ENCODE measurements at regions not wholly inside any gene's neighbourhood (a gene's known extent, or its start where the extent isn't known, plus 50 kb on each side); places are given as distances from the start of the nearest gene placed in this dataset.
"Not testable (repeated sequence)": the region's sequence is repeated elsewhere in the genome, so short reads cannot be mapped to it uniquely, and the experiment has no call there.

DNA sequence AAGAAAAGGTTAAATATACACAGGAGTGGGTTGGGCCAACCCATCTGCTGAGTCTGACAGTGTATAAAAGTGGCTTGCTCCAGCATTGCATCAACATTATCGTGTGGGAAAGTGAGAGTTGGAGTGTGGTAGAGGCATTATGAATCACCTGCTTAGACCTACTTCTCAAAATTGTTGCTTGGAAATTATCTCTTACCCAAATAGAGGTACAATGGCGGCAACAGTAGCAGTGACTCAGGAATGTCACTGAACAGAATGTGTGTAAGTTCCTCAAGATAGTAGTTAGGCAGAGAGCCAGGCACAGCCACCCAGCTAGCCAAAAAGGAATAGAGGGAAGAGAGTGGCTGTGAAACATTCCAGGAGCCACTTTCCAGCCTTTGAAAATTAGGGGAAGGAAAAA, 616.0 kb downstream of the NUP35 start:
- no peak for FAIRE-seq
- no peak for DNase-seq (ENCODE audit: extremely low spot score, insufficient read length, low read depth)

DNA sequence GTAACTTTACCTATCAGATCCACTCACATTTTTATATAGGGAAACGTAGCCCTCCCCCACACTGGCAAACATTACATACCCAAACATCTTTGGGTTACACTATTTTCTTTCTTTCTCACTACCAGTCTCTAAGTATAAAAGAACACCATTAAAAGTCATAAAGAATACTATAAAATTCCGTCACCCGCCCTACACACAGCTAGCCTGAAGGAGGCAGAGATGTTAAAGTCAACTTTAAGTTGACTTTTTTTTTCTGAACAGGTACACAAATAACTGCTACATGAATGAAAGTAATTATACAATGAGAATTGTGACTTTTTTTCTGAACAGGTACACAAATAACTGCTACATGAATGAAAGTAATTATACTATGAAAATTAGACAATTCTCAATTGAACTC, 628.3 kb downstream of the NUP35 start:
- no peak for FAIRE-seq
- DNase-seq (ENCODE audit: extremely low spot score, insufficient read length, low read depth), result no peak

DNA sequence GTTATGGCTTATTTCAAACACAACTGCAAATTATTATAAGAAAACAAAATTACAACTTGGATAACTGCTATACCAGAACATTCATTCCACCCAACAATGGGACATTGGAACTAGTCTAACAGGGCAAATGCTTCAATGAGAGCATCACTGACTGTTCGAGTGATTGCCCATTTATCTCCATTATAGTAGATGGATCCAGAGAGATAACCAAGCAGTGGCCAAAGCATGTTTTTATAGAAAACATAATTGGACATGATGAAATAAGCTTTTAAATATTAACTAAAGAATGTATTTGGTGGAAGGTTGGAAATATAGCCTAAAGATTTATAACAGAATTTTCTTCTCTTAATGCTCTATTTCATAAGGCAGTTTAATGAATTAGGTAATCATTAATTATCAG, 634.8 kb downstream of the NUP35 start:
- no peak for FAIRE-seq
- no peak for DNase-seq (ENCODE audit: extremely low spot score, insufficient read length, low read depth)

DNA sequence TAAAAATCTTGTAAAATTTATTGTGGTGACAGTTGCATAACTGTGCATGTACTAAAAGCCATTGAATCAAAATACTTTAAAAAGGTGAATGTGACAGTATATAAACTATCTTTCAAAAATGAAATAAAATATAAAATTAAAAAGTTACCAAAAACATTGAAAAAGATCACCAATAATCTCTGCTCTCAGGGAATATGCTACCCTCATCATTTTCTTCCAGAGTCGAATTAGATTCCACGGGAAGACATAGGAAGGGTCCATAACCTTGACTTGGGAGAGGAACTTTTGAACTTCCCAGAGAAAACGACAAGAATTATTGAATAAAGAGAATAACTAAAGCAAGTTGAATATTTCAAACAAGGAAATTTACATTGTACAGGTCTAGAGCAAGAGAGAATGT, 649.5 kb downstream of the NUP35 start:
- DNase-seq (ENCODE audit: extremely low spot score, insufficient read length, low read depth) (no peak), FAIRE-seq (no peak)

DNA sequence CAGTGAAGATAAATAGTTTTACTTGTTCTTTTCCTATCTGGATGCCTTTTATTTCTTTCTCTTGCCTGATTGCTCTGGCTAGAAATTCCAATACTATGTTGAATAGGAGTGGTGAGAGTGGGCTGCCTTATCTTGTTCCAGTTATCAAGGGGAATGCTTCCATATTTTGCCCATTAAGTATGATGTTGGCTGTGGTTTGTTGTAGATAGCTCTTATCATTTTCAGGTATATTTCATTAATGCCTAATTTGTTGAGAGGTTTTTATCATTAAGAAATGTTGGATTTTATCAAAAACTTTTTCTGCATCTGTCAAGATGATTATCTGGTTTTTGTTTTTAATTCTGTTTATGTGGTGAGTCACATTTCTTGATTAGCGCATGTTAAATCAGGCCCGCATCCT, 655.8 kb downstream of the NUP35 start:
- no peak for FAIRE-seq

DNA sequence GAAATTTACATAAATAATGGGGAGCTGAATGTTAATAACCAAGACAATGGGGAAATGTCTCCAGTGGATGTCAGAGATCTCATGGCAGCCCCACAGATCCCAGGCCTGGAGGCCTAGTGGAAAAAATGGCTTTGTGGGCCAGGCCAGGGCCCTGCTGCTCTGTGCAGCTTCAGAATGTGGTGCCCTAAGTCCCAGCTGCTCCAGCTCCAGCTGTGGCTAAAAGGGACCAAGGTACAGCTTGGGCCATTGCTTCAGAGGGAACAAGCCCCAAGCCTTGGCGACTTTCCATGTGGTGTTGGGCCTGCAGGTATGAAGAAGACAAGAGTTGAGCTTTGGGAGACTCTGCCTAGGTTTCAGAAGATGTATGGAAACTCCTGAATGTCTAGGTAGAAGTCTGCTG, 658.2 kb downstream of the NUP35 start:
- DNase-seq (ENCODE audit: extremely low spot score, insufficient read length, low read depth) (no peak), FAIRE-seq (no peak)

More for the DNA sequence above, 655.8 kb downstream of the NUP35 start:
- no peak for DNase-seq (ENCODE audit: extremely low spot score, insufficient read length, low read depth)

DNA sequence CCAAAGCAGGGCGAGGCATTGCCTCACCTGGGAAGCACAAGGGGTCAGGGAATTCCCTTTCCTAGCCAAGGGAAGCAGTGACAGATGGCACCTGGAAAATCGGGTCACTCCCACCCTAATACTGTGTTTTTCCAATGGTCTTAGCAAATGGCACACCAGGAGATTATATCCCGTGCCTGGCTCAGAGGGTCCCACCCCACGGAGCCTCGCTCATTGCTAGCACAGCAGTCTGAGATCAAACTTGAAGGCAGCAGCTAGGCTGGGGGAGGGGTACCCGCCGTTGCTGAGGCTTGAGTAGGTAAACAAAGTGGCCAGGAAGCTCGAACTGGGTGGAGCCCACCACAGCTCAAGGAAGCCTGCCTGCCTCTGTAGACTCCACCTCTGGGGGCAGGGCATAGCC, 664.6 kb downstream of the NUP35 start:
- not testable (repeated sequence) for DNase-seq (ENCODE audit: extremely low spot score, insufficient read length, low read depth); FAIRE-seq

DNA sequence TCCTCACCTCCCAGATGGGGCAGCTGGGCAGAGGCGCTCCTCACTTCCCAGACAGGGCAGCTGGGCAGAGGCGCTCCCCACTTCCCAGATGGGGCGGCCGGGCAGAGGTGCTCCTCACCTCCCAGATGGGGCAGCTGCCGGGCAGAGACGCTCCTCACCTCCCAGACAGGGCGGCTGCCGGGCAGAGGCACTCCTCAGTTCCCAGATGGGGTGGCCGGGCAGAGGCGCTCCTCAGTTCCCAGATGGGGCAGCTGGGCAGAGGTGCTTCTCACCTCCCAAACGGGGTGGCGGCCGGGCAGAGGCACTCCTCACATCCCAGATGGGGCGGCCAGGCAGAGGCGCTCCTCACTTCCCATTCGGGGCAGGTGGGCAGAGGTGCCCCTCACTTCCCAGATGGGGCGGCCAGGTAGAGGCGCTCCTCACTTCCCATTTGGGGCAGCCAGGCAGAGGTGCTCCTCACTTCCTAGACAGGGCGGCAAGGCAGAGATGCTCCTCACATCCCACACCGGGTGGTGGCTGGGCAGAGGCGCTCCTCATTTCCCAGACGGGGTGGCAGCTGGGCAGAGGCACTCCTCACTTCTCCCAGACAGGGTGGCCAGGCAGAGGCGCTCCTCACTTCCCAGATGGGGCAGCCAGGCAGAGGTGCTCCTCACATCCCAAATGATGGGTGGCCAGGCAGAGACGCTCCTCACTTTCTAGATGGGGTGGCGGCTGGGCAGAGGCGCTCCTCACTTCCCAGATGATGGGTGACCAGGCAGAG, 668.1 kb downstream of the NUP35 start:
- not testable (repeated sequence) for DNase-seq (ENCODE audit: extremely low spot score, insufficient read length, low read depth); FAIRE-seq

DNA sequence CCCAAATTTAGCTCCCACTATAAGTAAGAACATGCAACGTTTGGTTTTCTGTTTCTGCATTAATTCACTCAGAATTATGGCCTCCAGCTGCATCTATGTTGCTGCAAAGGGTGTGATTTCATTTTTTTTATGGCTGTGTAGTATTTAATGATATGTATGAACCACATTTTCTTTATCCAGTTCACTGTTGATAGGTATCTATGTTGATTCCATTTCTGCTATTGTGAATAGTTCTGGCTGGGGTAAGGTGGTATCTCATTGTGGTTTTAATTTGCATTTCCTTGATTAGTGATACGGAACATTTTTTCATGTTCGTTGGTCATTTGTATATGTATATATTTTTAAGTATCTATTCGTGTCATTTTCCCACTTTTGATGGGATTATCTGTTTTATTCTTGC, 674.3 kb downstream of the NUP35 start:
- no peak for DNase-seq (ENCODE audit: extremely low spot score, insufficient read length, low read depth)
- FAIRE-seq, result no peak

DNA sequence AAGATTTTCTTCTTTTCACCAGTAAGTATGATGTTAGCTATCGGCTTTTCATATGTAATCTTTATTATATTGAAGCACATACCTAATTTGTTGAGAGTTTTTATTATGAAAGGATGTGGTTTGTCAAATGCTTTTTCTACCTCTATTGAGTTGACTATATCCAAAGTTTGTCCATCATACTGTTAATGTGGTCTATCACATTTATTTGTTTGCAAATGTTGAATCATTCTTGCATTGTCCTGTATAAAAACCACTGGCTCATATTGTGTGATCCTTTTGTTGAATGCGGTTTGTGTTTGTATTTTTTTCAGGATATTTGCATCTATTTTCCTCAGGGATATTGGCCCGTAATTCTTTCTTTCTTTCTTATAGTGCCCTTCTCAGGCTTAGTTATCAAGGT, 675.5 kb downstream of the NUP35 start:
- no peak for DNase-seq (ENCODE audit: extremely low spot score, insufficient read length, low read depth)
- FAIRE-seq, result no peak

DNA sequence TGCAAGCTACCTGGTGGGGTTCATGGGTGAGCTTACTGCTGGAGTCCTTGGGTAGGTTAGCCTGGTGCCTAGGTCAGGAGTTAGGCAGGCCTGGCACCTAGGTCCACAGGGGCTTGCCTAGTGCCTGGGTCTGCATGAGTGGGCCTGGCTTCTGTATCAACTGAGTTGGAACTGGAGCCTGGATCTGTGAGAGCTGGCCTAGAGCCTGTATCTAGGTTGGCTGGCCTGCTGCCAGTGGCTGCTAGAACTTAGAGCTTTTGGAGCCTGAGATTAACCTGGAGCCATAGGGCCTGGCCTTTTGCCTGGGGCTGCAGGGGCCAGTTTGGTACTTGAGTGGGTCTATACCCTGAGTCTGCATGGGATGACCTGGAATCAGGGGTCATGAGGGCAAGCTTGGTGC, 679.4 kb downstream of the NUP35 start:
- FAIRE-seq (no peak), DNase-seq (ENCODE audit: extremely low spot score, insufficient read length, low read depth) (no peak)

DNA sequence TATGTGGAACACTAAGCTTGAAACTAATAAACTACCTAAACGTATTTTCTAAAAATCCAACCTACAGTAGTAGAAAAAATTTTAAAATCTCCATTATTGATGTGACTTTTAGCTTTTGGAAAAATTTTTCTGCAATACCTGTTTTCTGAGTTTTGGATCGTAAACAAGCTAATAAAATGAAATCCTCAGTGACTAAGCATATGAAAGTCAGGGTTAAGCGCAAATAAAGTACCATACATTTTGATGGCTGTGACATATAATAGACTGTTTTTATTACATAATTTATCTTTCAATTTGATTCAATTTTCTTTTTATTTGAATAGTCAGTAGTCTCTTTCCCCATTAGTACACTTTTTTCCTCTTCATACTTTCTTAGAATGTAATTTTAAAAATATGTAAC, 683.6 kb downstream of the NUP35 start:
- FAIRE-seq, result no peak

DNA sequence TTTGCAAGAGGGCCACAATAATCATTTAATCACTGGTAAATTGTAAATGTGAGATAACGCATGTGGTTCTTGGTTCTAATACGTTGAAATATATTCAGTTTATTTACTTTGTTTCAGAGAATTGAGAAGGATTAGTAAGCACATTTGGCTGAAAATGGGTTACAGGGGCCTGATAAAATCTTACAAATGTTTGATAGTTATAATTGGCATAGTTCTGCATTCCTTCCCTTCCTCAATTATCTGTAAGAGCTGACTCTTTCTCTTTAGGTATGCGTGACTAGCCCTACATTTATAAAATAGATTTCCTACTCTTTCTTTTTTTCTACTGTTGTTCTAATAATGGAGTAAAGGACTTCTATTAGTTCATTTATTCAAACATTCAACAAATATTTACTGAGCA, 685.2 kb downstream of the NUP35 start:
- FAIRE-seq, result no peak
- DNase-seq (ENCODE audit: extremely low spot score, insufficient read length, low read depth), result no peak

More for the DNA sequence above, 683.6 kb downstream of the NUP35 start:
- DNase-seq (ENCODE audit: extremely low spot score, insufficient read length, low read depth), result no peak

DNA sequence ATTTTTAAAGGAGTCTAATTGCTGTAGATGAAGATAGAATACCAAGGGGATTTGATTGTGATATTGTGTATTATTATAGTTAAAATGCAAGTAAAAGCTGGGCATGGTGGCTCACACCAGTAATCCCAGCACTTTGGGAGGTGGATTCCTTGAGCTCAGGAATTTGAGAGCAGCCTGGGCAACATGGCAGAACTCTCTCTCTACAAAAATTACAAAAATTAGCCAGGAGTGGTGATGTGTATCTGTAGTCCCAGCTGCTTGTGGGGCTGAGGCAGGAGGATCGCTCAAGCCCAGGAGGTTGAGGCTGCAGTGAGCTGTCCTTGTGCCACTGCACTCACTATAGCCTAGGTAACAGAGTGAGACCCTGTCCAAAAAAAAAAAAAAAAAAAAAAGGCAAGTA, 687.0 kb downstream of the NUP35 start:
- DNase-seq (ENCODE audit: extremely low spot score, insufficient read length, low read depth), result no peak
- no peak for FAIRE-seq

DNA sequence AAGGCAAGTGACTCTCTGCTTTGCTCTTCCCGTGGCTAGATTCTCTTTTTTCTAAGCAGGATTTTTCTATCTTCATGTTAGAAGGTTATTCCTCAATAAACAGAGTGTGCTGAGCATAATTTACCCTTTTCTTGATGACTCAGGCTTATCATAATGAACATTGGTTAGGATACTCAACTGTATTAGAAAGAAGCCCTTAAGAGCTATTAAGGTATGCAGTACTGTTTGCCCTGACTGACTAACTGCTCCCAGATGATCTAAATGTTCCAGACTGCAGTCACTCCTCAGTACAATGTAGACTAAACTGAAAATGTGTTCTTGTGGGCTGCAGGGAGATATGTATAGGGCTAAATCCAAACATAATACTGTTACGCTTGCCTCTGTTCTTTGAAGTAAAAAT, 687.8 kb downstream of the NUP35 start:
- FAIRE-seq, result no peak
- DNase-seq (ENCODE audit: extremely low spot score, insufficient read length, low read depth), result no peak

DNA sequence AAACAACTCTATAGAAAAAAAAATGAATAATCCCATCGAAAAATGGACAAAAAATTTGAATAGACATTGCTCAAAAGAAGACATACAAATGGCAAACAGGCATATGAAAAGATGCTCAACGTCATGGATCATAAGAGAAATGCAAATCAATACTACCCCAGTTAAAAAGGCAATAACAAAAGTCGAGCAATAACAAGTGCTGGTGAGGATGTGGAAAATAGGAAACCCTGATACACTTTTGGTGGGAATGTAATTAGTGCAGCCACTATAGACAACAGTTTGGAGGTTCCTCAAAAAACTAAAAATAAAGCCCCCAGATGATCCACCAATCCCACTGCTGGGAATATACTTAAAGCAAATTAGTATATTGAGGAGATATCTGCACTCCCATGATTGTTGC, 701.5 kb downstream of the NUP35 start:
- DNase-seq (ENCODE audit: extremely low spot score, insufficient read length, low read depth), result no peak
- no peak for FAIRE-seq

DNA sequence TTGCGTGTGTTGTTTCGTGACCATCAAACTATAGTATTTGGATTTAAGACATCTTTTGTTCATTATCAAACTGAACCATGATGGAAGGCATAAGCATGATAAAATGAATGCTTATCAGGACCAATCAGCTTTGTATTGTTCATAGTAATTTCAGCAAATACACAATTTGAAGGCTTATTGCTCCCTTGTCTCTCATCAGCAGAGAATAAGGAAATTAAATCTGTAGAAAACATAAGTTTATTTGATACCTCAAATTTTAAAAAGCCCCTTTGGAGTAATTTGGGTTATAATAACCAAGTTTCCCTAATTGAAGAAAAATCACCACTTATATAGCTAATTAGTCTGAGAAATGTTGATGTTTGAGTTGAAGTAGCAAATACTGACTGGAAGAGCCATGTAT, 705.7 kb downstream of the NUP35 start:
- FAIRE-seq, result no peak

DNA sequence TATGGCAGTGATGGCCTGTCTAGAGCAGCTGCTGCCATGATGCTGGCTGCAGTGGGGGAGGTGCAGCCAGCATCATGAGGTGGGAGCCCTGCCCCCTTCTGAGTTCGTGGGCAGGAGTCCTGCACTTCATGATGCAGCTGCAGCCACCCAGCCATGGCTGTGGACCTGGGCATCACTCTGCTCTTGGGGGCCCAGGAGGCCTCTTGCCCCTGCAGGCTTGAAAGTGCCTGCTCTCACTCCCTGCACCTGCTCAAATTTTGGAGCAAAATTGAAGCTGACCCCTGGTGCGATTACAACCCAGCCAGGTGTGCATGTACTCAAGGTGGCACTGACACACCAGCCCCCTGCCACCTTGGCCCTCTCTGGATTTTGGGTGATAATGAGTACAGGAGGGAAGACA, 712.9 kb downstream of the NUP35 start:
- FAIRE-seq, result no peak

More for the DNA sequence above, 705.7 kb downstream of the NUP35 start:
- DNase-seq (ENCODE audit: extremely low spot score, insufficient read length, low read depth), result no peak

DNA sequence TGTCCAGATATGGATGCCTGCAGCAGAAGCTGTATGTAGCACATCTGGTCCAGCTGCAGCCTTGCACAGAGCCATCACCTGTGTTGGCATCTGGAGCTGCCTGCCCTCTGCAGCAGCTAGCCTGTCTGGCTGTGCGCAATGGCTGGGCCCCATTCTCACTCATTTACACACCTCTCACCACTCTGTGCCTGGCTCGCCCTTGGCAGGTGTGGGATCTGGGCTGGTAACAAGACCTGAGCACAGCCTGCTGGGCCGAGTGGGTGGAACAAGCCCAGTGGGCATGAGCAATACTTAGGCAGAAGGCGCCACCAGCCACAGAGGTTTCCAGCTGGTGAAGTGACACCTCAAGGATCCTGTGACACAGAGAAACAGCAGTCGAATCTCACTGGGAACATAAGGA, 714.1 kb downstream of the NUP35 start:
- FAIRE-seq, result no peak
- DNase-seq (ENCODE audit: extremely low spot score, insufficient read length, low read depth), result no peak

More for the DNA sequence above, 712.9 kb downstream of the NUP35 start:
- no peak for DNase-seq (ENCODE audit: extremely low spot score, insufficient read length, low read depth)

DNA sequence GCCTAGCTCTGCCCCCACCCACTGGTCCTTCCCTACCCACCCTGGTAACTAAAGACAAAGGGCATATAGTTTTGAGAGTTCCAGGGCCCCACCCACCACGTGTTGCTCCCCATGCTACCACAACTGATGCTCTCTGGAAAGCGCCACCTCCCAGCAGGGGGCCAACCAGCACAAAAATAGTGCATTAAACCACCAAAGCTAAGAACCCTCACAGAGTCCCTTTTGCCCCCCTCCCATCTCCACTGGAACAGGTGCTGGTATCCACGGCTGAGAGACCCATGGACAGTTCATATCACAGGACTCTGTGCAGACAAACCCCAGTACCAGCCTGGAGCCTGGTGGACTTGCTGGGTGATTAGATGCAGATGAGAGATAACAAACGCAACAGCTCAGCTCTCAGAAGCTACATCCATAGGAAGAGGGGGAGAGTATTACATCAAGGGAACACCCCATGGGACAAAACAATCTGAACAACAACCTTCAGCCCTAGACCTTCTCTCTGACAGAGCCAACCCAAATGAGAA, 715.9 kb downstream of the NUP35 start:
- FAIRE-seq (no peak), DNase-seq (ENCODE audit: extremely low spot score, insufficient read length, low read depth) (no peak)

DNA sequence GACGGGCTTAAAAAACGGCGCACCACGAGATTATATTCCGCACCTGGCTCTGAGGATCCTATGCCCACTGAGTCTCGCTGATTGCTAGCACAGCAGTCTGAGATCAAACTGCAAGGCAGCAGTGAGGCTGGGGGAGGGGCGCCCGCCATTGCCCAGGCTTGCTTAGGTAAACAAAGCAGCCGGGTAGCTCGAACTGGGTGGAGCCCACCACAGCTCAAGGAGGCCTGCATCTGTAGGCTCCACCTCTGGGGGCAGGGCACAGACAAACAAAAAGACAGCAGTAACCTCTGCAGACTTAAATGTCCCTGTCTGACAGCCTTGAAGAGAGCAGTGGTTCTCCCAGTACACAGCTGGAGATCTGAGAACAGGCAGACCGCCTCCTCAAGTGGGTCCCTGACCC, 725.6 kb downstream of the NUP35 start:
- not testable (repeated sequence) for DNase-seq (ENCODE audit: extremely low spot score, insufficient read length, low read depth); FAIRE-seq

DNA sequence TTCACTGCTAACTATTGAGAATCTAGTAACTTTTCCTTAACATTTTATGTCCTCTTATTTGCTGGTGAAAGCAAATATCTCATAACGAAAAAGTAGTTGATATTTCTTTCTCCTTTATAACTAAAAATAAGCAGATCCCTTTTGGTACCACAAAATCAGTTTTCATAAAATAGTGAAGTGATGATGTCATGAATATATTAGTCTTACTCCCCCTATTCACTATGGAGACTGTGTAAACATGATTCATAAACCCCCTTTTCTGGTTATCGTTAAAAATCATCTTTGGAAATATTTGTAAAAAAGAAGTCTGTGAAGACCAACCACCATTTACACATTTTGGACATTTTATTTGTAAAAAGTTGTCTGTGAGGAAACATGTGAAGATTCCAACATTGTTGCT, 734.9 kb downstream of the NUP35 start:
- DNase-seq (ENCODE audit: extremely low spot score, insufficient read length, low read depth) (no peak), FAIRE-seq (no peak)
